Trophoblast cell (in vitro differentiated cells and primary cell): ENCODE measurements at regions not wholly inside any gene's neighbourhood (a gene's known extent, or its start where the extent isn't known, plus 50 kb on each side); places are given as distances from the start of the nearest gene placed in this dataset.

Experiments
- DNase-seq, 2 donors: peaks; one replicate each; pipeline ENCODE4 v3.0.0-alpha.2; 2016
- H2AFZ ChIP-seq: 2 replicates; pipeline ENCODE4 v1.6.1; 2013; ENCODE audit warnings: low read length, moderate library complexity, mild to moderate bottlenecking; ENCODE audit not compliant: insufficient read depth, poor library complexity
- H2AK5ac ChIP-seq: 2 replicates; pipeline ENCODE4 v1.6.1; 2013; ENCODE audit warnings: mild to moderate bottlenecking, low read length
- H2BK120ac ChIP-seq: 2 replicates; pipeline ENCODE4 v1.6.1; 2013; ENCODE audit warnings: low read length, mild to moderate bottlenecking, moderate library complexity; ENCODE audit not compliant: insufficient read depth, poor library complexity
- H2BK12ac ChIP-seq: 2 replicates; pipeline ENCODE4 v1.6.1; 2013; ENCODE audit warnings: mild to moderate bottlenecking, low read length, moderate library complexity
- H2BK5ac ChIP-seq: 2 replicates; pipeline ENCODE4 v1.6.1; 2013; ENCODE audit warnings: low read length, low read depth, moderate library complexity, mild to moderate bottlenecking; ENCODE audit not compliant: poor library complexity
- H3K14ac ChIP-seq: 2 replicates; pipeline ENCODE4 v1.6.1; 2013; ENCODE audit warnings: mild to moderate bottlenecking, low read length
- H3K18ac ChIP-seq: 2 replicates; pipeline ENCODE4 v1.6.1; 2013; ENCODE audit warnings: mild to moderate bottlenecking, low read length
- H3K23ac ChIP-seq: 2 replicates; pipeline ENCODE4 v1.6.1; 2013; ENCODE audit warnings: low read length
- H3K27ac ChIP-seq: 2 replicates; pipeline ENCODE4 v1.5.1; 2013; ENCODE audit warnings: low read depth, mild to moderate bottlenecking, inconsistent platforms, low read length, moderate library complexity
- H3K27me3 ChIP-seq: 2 replicates; pipeline ENCODE4 v1.6.1; 2013; ENCODE audit warnings: inconsistent platforms, mild to moderate bottlenecking, low read length, moderate library complexity; ENCODE audit not compliant: insufficient read depth
- H3K36me3 ChIP-seq, 2 experiments: 1 replicate in 1 of 2; 2 replicates in 1 of 2; pipeline ENCODE4 v1.6.1; 2013; ENCODE audit warnings: low read length in 2 of 2, mild to moderate bottlenecking in 2 of 2, moderate library complexity in 1 of 2; ENCODE audit not compliant: insufficient read depth in 2 of 2, control insufficient read depth in 1 of 2
- H3K4ac ChIP-seq: 2 replicates; pipeline ENCODE4 v1.6.1; 2013; ENCODE audit warnings: low read depth, mild to moderate bottlenecking, low read length, moderate library complexity
- H3K4me1 ChIP-seq, 2 experiments: 1 replicate in 1 of 2; 2 replicates in 1 of 2; pipeline ENCODE4 v1.6.1; 2013; ENCODE audit warnings: low read length in 2 of 2, mild to moderate bottlenecking in 2 of 2, moderate library complexity in 1 of 2; ENCODE audit not compliant: insufficient read depth in 2 of 2, control insufficient read depth in 1 of 2
- H3K4me2 ChIP-seq: 2 replicates; pipeline ENCODE4 v1.6.1; 2013; ENCODE audit warnings: inconsistent platforms, mild to moderate bottlenecking, low read length, moderate library complexity
- H3K4me3 ChIP-seq: 2 replicates; pipeline ENCODE4 v1.5.1; 2013; ENCODE audit warnings: mild to moderate bottlenecking, low read depth, low read length, inconsistent platforms
- H3K79me1 ChIP-seq: one replicate; pipeline ENCODE4 v1.6.1; 2013; ENCODE audit warnings: low read length
- H3K79me2 ChIP-seq: 2 replicates; pipeline ENCODE4 v1.6.1; 2013; ENCODE audit warnings: low read length, mild to moderate bottlenecking; ENCODE audit not compliant: control insufficient read depth, insufficient read depth, poor library complexity
- H3K9ac ChIP-seq: 2 replicates; pipeline ENCODE4 v1.6.1; 2013; ENCODE audit warnings: mild to moderate bottlenecking, low read length
- H3K9me3 ChIP-seq: 2 replicates; pipeline ENCODE4 v1.6.1; 2013; ENCODE audit warnings: low read depth, mild to moderate bottlenecking, control low read depth, inconsistent platforms, low read length; ENCODE audit not compliant: insufficient read depth
- H4K12ac ChIP-seq: 2 replicates; pipeline ENCODE4 v1.6.1; 2013; ENCODE audit warnings: low read depth, mild to moderate bottlenecking, low read length, moderate library complexity
- H4K8ac ChIP-seq: 2 replicates; pipeline ENCODE4 v1.6.1; 2013; ENCODE audit warnings: low read depth, mild to moderate bottlenecking, low read length, moderate library complexity
- H4K91ac ChIP-seq: one replicate; pipeline ENCODE4 v1.6.1; 2013; ENCODE audit warnings: low read depth, mild to moderate bottlenecking, low read length, moderate library complexity
- WGBS: extraction: QIAGEN DNeasy Blood & Tissue Kit; methylation state at CpG from one replicate; pipeline ENCODE4 v1.1.7; 2013; ENCODE audit warnings: missing lambda C conversion rate; ENCODE audit not compliant: insufficient read length, insufficient coverage; ENCODE audit errors: extremely low coverage; 5-methylcytosine and 5-hydroxymethylcytosine counted together

DNA sequence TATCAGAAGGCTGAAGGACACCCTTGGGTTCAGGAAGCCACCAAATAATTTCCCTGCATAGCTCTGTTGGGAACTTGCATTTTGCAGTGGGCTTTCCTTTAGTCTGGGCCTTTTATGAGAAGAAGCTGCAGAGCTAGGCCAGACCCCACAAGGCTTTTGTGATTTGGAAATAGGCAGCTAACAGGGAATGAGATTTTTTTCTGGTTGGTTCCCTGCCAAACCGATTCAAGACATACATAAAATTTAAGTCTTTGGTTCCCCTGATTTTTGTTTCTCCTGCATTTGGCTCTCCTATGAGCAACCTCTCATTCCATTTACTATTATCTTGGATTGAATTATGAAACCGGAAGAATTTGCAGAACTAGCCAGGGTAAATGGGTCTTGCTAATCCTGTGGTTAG is 81.5 kb upstream of the PTCH1 start:
- Histone ChIP-seq H3K79me2 (no peaks in the 10 kb centered on the region), H3K27ac (no peak overlapping the region), H3K18ac (no peak overlapping the region), H3K9me3 (peaks cover 2% of the 10 kb centered on the region), H2AFZ (no peak overlapping the region), H2BK12ac (no peak overlapping the region), H3K9ac (no peak overlapping the region), H3K79me1 (no peaks in the 10 kb centered on the region), H3K23ac (no peak overlapping the region), H4K91ac (no peak overlapping the region), H4K12ac (no peak overlapping the region), H3K36me3 (no peaks in the 10 kb centered on the region), H3K4me2 (no peak overlapping the region), H3K4me1 (no peaks in the 10 kb centered on the region), H4K8ac (no peak overlapping the region), H2BK120ac (no peak overlapping the region), H3K27me3 (no peaks in the 10 kb centered on the region), H2AK5ac (no peak overlapping the region), H3K14ac (no peak overlapping the region), H2BK5ac (no peak overlapping the region), H3K4me3 (no peak overlapping the region), H3K4ac (no peak overlapping the region)
- DNase-seq: no peak
- WGBS: no CpG with 5 or more reads among the region's 2 CpGs

DNA sequence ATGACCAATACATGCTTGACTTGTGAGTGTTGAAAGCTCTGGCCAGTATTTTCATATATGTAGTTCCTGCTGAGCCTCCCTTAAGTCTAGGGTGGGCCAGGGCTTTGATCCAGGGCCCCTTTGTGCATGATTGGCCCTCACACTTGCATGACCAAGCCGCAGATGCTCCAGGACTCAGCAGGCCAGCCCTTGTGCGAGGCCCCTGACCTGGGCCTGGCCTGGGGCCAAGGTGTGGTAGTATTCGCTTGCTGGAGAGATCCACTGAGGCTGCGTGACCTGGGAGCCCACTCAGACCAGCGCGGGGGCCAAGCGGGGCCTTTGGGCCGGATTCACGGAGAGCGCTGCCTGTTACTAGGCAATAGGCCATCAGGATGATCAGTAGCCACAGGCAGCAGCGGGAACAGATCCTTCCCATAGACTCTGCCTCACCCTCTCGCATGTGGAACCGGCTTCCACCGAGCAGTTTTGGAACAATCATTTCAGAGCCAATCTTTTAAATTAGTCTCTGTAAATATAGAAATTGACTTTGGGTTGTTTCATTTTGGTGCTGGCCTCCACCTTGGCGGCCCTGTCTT is 79.0 kb upstream of the PTCH1 start:
- H3K36me3 ChIP-seq: no peaks in the 10 kb centered on the region
- no peak overlapping the region for H2AK5ac ChIP-seq
- no peak overlapping the region for H2BK12ac ChIP-seq
- no peak overlapping the region for H3K18ac ChIP-seq
- no peak overlapping the region for H4K91ac ChIP-seq
- H3K23ac ChIP-seq: no peak overlapping the region
- H3K9ac ChIP-seq: no peak overlapping the region
- H2BK5ac ChIP-seq: no peak overlapping the region
- H3K4ac ChIP-seq: no peak overlapping the region
- H3K4me3 ChIP-seq: no peak overlapping the region
- WGBS: no CpG with 5 or more reads among the region's 15 CpGs
- no peak for DNase-seq
- no peak overlapping the region for H3K27ac ChIP-seq
- no peak overlapping the region for H3K14ac ChIP-seq
- no peaks in the 10 kb centered on the region for H3K79me1 ChIP-seq
- no peaks in the 10 kb centered on the region for H3K79me2 ChIP-seq
- H4K8ac ChIP-seq: no peak overlapping the region
- no peak overlapping the region for H3K4me2 ChIP-seq
- no peak overlapping the region for H2BK120ac ChIP-seq
- no peaks in the 10 kb centered on the region for H3K9me3 ChIP-seq
- no peak overlapping the region for H4K12ac ChIP-seq
- no peaks in the 10 kb centered on the region for H3K4me1 ChIP-seq
- H3K27me3 ChIP-seq: no peaks in the 10 kb centered on the region
- no peak overlapping the region for H2AFZ ChIP-seq

DNA sequence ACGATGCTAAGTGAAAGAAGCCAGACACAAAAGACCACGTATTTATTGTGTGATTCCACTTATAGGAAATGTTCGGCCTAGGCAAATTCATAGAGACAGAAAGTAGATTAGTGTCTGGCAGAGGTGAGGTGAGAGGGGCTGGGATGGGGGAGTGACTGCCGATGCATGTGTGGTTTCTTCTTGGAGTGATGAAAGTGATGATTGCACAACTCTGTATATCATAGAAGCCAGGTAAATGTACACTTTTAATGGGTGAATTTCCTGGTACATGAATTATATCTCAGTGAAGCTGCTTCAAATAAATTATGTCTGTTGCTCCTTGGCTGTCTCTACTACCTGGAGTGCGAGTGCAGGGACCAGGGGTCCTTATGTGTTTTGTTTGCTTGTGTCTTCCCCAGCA is 76.2 kb upstream of the PTCH1 start:
- Histone ChIP-seq H3K18ac (no peak overlapping the region), H2AFZ (no peak overlapping the region), H2BK12ac (no peak overlapping the region), H3K27ac (no peak overlapping the region), H3K23ac (no peak overlapping the region), H3K36me3 (no peaks in the 10 kb centered on the region), H3K9me3 (no peaks in the 10 kb centered on the region), H3K4me3 (no peak overlapping the region), H3K14ac (no peak overlapping the region), H2BK120ac (no peak overlapping the region), H3K4ac (no peak overlapping the region), H3K4me2 (no peak overlapping the region), H3K4me1 (no peaks in the 10 kb centered on the region), H4K91ac (no peak overlapping the region), H3K27me3 (no peaks in the 10 kb centered on the region), H3K79me1 (no peaks in the 10 kb centered on the region), H3K9ac (no peak overlapping the region), H2AK5ac (no peak overlapping the region), H3K79me2 (no peaks in the 10 kb centered on the region), H2BK5ac (no peak overlapping the region), H4K8ac (no peak overlapping the region), H4K12ac (no peak overlapping the region)
- no peak for DNase-seq
- no CpG with 5 or more reads among the region's 5 CpGs for WGBS

DNA sequence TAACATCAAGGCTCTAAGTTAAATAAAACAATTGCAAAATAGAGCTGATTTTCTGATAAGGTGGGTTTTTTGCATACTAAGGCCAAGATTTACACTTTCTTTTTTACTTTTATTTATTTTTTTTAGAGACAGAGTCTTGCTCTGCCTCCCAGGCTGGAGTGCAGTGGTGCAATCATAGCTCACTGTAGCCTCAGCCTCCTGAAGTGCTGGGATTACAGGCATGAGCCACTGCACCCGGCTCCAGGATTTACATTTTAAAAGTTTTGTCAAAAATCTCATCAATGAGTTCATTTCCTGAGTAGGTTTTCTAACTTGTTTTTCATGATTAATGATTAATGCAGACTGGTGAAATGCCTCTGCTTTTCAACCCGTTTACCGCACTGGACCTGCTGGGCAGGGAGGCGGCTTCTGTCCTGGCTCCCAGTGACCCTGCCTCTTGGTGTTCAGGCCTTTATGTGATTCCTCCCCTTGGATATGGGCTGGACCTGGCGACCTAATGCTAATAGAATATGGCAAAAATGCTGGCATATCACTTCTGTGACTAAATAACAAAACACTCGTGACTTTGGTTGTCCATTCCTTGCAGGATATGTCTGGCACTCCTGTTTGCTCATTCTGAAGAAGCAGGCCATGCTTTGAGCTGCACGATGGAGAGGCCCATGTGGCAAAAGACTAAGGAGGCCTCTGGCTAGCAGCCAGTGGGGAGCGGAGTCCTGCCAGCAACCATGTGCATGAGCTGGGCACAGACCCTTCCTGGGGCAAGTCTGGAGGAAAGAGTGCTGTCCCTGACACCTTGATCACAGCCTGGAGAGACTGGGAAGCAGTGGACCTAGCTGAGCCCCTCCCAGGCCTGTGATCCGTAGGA is 72.2 kb upstream of the PTCH1 start:
- no peak overlapping the region for H3K18ac ChIP-seq
- no CpG with 5 or more reads among the region's 9 CpGs for WGBS
- H4K12ac ChIP-seq: no peak overlapping the region
- no peak overlapping the region for H2BK12ac ChIP-seq
- H3K79me2 ChIP-seq: no peaks in the 10 kb centered on the region
- no peaks in the 10 kb centered on the region for H3K27me3 ChIP-seq
- H3K23ac ChIP-seq: no peak overlapping the region
- peaks cover 0 to 2% of the 10 kb centered on the region in 2 experiments for H3K4me1 ChIP-seq
- no peak overlapping the region for H2BK5ac ChIP-seq
- H3K9me3 ChIP-seq: no peaks in the 10 kb centered on the region
- no peak overlapping the region for H3K14ac ChIP-seq
- no peak for DNase-seq
- no peaks in the 10 kb centered on the region for H3K79me1 ChIP-seq
- H3K4me2 ChIP-seq: no peak overlapping the region
- no peak overlapping the region for H3K9ac ChIP-seq
- no peak overlapping the region for H2AK5ac ChIP-seq
- H3K27ac ChIP-seq: no peak overlapping the region
- no peak overlapping the region for H3K4me3 ChIP-seq
- no peak overlapping the region for H4K8ac ChIP-seq
- no peak overlapping the region for H4K91ac ChIP-seq
- H2BK120ac ChIP-seq: no peak overlapping the region
- no peaks in the 10 kb centered on the region for H3K36me3 ChIP-seq
- H2AFZ ChIP-seq: no peak overlapping the region
- no peak overlapping the region for H3K4ac ChIP-seq
